Breast epithelium (tissue), 3 donors: ENCODE measurements at regions not wholly inside any gene's neighbourhood (a gene's known extent, or its start where the extent isn't known, plus 50 kb on each side); places are given as distances from the start of the nearest gene placed in this dataset.

Experiments used
- POLR2A ChIP-seq: fragments of 450-650 bp; IDR thresholded peaks from one replicate; pipeline ENCODE4 v1.6.1; 2016; ENCODE audit warnings: antibody characterized with exemption, mild to moderate bottlenecking, moderate library complexity
- TF ChIP-seq, protein P1 (sequence below), 3 donors: fragments of 450-650 bp; IDR thresholded peaks; one replicate each; pipeline ENCODE4 v1.5.1; 2016 to 2017; ENCODE audit warnings: antibody characterized with exemption in 3 of 3, mild to moderate bottlenecking in 3 of 3, moderate library complexity in 3 of 3

DNA sequence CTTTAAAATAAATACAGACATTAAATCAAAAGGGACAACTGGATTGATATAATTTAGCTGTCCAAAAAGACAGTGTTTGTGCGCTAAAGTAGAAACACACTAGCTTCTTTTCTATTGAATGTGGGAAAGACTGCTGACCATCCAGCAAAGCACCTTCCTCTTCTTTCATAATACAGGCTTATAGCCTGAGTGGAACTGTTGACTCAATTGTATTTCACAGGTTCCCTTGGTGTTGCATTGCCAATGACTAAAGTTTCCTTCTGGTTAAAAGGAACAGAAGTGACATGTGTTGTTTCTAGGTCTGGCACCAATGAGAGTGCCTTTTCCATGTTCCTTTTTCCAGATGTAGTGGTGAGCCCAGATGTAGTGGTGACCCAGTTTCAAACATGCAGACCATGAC, 412.3 kb downstream of the RNF144A start:
- TF ChIP-seq, protein P1, sequence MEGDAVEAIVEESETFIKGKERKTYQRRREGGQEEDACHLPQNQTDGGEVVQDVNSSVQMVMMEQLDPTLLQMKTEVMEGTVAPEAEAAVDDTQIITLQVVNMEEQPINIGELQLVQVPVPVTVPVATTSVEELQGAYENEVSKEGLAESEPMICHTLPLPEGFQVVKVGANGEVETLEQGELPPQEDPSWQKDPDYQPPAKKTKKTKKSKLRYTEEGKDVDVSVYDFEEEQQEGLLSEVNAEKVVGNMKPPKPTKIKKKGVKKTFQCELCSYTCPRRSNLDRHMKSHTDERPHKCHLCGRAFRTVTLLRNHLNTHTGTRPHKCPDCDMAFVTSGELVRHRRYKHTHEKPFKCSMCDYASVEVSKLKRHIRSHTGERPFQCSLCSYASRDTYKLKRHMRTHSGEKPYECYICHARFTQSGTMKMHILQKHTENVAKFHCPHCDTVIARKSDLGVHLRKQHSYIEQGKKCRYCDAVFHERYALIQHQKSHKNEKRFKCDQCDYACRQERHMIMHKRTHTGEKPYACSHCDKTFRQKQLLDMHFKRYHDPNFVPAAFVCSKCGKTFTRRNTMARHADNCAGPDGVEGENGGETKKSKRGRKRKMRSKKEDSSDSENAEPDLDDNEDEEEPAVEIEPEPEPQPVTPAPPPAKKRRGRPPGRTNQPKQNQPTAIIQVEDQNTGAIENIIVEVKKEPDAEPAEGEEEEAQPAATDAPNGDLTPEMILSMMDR (IDR thresholded peaks at IDR 0.05), result no peak
- no peak for TF ChIP-seq POLR2A
